ENCODE measurements at regions not wholly inside any gene's neighbourhood (a gene's known extent, or its start where the extent isn't known, plus 50 kb on each side); places are given as distances from the start of the nearest gene placed in this dataset.

DNA sequence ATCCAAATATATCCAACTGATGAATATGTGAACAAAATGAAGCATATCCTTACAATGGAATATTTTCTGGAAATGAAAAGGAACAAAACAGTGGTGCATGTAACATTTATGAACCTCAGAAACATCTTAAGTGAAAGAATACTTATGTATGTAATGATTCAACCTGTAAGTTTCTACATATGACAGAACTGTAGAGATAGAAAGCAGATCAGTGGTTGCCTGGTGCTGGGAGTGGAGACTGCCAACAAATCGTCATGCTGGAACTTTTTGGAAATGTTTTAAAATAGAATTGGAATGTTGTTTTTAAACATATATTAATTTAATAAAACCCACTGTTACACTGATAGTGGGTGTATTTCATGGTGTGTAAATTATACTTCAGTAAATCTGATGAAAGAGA is 667.5 kb downstream of the RAPGEF2 start:
- no peak for DNase-seq (ENCODE audit: low read depth)
- TF ChIP-seq, protein P1, sequence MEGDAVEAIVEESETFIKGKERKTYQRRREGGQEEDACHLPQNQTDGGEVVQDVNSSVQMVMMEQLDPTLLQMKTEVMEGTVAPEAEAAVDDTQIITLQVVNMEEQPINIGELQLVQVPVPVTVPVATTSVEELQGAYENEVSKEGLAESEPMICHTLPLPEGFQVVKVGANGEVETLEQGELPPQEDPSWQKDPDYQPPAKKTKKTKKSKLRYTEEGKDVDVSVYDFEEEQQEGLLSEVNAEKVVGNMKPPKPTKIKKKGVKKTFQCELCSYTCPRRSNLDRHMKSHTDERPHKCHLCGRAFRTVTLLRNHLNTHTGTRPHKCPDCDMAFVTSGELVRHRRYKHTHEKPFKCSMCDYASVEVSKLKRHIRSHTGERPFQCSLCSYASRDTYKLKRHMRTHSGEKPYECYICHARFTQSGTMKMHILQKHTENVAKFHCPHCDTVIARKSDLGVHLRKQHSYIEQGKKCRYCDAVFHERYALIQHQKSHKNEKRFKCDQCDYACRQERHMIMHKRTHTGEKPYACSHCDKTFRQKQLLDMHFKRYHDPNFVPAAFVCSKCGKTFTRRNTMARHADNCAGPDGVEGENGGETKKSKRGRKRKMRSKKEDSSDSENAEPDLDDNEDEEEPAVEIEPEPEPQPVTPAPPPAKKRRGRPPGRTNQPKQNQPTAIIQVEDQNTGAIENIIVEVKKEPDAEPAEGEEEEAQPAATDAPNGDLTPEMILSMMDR (IDR thresholded peaks at IDR 0.05; ENCODE audit: control insufficient read depth, extremely low read depth, insufficient read depth) = no peak
- H3K4me3 ChIP-seq (ENCODE audit: low read depth, low read length) = no peak overlapping the region

DNA sequence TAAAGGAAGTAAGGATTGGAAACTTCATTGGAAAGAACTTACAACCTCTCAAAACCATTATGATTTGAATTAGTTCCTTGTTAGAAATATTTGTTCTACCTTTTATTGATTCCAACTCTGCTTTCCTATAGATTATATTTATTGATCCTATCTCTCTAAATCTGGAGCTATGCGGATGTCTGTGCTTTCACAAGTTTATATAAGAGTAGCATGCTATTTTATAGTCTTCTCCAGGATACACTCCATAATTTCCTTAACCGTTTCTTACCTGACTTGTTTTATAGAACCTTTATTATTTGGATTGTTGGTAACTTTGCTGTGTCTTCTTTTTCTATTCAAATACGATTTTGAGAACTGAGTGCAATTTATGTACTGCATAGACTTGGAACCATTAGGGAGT is 668.1 kb downstream of the RAPGEF2 start:
- TF ChIP-seq, protein P1 (IDR thresholded peaks at IDR 0.05; ENCODE audit: control insufficient read depth, extremely low read depth, insufficient read depth) = no peak
- DNase-seq (ENCODE audit: low read depth) = peak; percentile 83
- H3K4me3 ChIP-seq (ENCODE audit: low read depth, low read length) = no peak overlapping the region

DNA sequence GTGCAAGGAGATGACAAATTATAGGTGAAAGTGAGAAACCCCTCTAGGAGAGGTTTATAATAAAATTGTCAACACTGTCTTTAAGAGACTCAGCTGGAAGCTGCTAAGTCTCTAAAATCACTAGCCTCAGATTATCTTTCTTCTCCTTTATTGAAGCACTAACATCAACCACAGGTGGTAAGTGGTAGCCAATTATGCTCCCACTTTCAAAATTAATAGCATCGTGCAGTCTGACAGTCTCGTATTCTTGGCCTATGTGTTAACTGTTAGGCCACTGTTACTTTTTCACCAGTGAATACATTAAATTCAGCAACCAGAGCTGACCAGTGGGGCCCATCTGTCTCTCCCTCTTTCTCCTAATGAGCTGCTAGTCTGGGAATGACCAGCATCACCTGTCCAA is 674.1 kb downstream of the RAPGEF2 start:
- DNase-seq (ENCODE audit: low read depth) = no peak
- H3K4me3 ChIP-seq (ENCODE audit: low read depth, low read length) = no peak overlapping the region
- TF ChIP-seq, protein P1 (IDR thresholded peaks at IDR 0.05; ENCODE audit: control insufficient read depth, extremely low read depth, insufficient read depth) = no peak

DNA sequence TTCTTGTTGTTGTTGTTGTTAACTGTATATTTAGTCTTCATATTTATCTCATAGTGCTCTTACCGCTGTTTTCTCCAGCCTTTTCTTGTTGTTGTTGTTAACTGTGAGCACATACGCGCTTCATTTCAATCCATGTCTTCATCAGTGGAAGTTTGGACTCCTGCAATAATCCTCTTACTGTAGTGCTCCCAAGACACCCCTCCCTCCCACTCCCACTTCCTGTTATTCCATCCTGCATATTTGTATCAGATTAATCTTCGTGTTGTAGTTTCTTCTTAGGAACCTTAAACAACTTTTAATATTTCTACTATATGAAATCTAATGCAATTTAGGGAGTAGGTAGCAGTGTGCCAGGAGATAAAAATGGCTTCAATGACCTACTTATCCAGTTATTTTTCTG is 674.8 kb downstream of the RAPGEF2 start:
- no peak for DNase-seq (ENCODE audit: low read depth)
- TF ChIP-seq, protein P1 (IDR thresholded peaks at IDR 0.05; ENCODE audit: control insufficient read depth, extremely low read depth, insufficient read depth) = no peak
- H3K4me3 ChIP-seq (ENCODE audit: low read depth, low read length) = no peak overlapping the region

DNA sequence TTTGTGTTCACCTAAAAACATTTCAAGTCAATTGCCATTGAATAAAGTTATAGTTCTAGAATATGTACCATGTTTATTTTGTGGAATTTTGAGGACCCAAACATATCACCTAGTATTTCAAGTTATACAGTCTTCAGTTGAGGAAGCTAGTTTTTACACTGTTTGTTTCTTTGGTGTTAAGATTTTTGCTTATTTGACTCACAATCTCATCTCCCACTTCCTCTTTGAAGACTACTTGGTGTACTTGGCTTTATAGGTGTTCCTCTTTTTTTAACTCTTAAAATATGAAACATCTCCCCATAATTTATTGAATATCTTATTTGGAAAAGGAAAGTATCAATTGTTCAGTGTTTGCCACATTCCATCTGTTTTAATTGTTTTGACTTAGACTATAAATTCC is 675.4 kb downstream of the RAPGEF2 start:
- DNase-seq (ENCODE audit: low read depth) = no peak
- TF ChIP-seq, protein P1 (IDR thresholded peaks at IDR 0.05; ENCODE audit: control insufficient read depth, extremely low read depth, insufficient read depth) = no peak
- no peak overlapping the region for H3K4me3 ChIP-seq (ENCODE audit: low read depth, low read length)

DNA sequence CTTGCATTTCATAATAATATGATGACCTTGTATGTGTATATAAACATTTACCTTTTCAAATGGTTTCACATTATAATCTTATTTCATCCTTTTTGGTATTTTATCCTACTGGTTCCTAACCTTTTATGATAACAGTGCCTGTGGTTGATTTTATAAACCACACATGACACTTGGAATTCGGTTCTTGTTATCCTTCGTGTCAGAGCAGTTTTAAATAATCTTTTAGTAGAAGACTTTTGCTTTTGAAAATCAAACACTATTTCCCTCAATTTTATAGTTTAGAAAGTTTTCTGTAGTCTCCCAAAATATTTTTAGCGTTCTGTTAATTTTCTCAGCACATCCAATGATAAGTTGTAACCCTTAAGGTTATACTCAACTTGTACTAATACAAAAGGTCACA is 676.8 kb downstream of the RAPGEF2 start:
- TF ChIP-seq, protein P1 (IDR thresholded peaks at IDR 0.05; ENCODE audit: control insufficient read depth, extremely low read depth, insufficient read depth) = no peak
- DNase-seq (ENCODE audit: low read depth) = no peak

DNA sequence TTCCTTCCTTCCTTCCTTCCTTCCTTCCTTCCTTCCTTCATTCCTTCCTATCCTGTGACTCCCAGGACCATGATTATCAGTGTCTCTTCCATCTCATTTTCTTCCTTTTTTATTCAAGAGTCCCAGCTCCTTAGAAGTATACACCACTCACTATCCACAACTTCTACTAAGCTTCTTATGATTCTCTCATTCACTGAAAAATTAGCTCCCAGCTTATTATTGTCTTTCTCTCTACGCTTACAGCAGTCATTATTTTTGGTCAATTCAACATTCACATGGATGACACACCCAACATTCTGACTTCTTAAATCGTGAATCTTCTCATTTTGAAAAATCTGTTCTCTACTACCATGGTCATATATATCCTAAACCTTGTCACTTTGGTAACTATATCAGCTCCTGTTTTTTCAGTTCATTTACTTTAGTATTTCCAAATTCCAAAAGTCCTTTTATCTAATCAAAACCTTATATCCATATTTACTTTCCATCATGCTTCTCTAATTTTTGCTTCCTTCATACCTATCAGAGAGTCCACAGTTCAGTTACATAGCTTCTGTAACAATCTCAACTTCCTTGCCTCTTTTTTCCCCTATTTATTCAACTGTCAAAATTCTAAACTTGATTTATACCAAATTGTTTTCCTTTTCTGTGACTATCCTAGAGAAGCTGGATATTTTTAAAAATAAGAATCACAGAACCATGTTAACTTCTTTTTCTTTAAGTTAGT is 677.5 kb downstream of the RAPGEF2 start:
- H3K4me3 ChIP-seq (ENCODE audit: low read depth, low read length) = no peak overlapping the region
- no peak for DNase-seq (ENCODE audit: low read depth)
- TF ChIP-seq, protein P1 (IDR thresholded peaks at IDR 0.05; ENCODE audit: control insufficient read depth, extremely low read depth, insufficient read depth) = no peak

More for the DNA sequence above, 676.8 kb downstream of the RAPGEF2 start:
- H3K4me3 ChIP-seq (ENCODE audit: low read depth, low read length) = no peak overlapping the region
